Gastroesophageal sphincter (tissue), 3 donors: ENCODE measurements at regions not wholly inside any gene's neighbourhood (a gene's known extent, or its start where the extent isn't known, plus 50 kb on each side); places are given as distances from the start of the nearest gene placed in this dataset.

Source experiments
- POLR2A ChIP-seq, 2 donors: fragments of 450-650 bp; IDR thresholded peaks; one replicate each; pipeline ENCODE4 v1.6.1; 2017; ENCODE audit warnings: antibody characterized with exemption in 2 of 2, mild to moderate bottlenecking in 2 of 2, moderate library complexity in 1 of 2
- TF ChIP-seq, protein P1 (sequence below), 4 experiments: fragments of 200-600 bp in 2 of 4; fragments of 450-650 bp in 2 of 4; sonication (generic) in 1 of 4; IDR thresholded peaks; one replicate each; pipeline ENCODE4 v1.5.1; 2017 to 2019; ENCODE audit warnings: antibody characterized with exemption in 4 of 4, mild to moderate bottlenecking in 2 of 4, moderate library complexity in 2 of 4

DNA sequence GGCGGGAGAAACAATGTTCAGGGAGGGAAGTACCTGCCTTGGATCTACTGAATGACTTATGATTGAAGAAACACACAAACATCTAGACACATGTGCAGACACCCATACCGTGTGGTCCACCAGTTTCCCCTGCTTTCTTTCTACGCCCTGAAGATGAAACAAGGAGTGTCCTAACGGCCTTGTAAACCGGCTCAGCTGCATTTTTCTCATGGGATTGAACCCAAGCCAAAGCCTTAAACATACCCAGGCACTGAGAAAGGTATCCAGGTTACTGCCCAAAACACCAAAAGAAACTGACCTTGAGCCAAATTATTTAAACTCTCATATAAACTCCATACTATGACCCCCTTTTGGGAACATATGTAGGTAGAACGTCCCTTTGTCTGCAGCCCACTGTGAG lies 630.0 kb upstream of the RGS18 start:
- TF ChIP-seq, protein P1, sequence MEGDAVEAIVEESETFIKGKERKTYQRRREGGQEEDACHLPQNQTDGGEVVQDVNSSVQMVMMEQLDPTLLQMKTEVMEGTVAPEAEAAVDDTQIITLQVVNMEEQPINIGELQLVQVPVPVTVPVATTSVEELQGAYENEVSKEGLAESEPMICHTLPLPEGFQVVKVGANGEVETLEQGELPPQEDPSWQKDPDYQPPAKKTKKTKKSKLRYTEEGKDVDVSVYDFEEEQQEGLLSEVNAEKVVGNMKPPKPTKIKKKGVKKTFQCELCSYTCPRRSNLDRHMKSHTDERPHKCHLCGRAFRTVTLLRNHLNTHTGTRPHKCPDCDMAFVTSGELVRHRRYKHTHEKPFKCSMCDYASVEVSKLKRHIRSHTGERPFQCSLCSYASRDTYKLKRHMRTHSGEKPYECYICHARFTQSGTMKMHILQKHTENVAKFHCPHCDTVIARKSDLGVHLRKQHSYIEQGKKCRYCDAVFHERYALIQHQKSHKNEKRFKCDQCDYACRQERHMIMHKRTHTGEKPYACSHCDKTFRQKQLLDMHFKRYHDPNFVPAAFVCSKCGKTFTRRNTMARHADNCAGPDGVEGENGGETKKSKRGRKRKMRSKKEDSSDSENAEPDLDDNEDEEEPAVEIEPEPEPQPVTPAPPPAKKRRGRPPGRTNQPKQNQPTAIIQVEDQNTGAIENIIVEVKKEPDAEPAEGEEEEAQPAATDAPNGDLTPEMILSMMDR (IDR thresholded peaks at IDR 0.05): no peak
- no peak for TF ChIP-seq POLR2A (IDR thresholded peaks at IDR 0.05)
